ENCODE measurements at regions not wholly inside any gene's neighbourhood (a gene's known extent, or its start where the extent isn't known, plus 50 kb on each side); places are given as distances from the start of the nearest gene placed in this dataset.

GRCh38 chr9:82327641-82328040 lies 339.1 kb downstream of the SPATA31D1 start:
- H3K4me3 ChIP-seq (ENCODE audit: low read length), result no peak overlapping the region
- no peaks in the 10 kb centered on the region for H3K36me3 ChIP-seq (ENCODE audit: insufficient read depth, low read length)
- no peaks in the 10 kb centered on the region for H3K4me1 ChIP-seq (ENCODE audit: insufficient read depth, low read length)
- no peaks in the 10 kb centered on the region for H3K27me3 ChIP-seq (ENCODE audit: insufficient read depth, low read length)
- WGBS, result 99% methylated on average over 2 of the region's 2 CpGs
- no peak overlapping the region for H3K27ac ChIP-seq (ENCODE audit: low read depth, low read length)
- 0 out of 2 replicates have a peak, but pooled peaks cover 3% of the 10 kb centered on the region for H3K9me3 ChIP-seq (ENCODE audit: insufficient read depth, low read depth, low read length)
- no peak overlapping the region for H3K9ac ChIP-seq (ENCODE audit: low read depth, low read length)

- Histone ChIP-seq H3K9me3 (ENCODE audit: insufficient read depth, low read depth, low read length) (no peaks in the 10 kb centered on the region), H3K9ac (ENCODE audit: low read depth, low read length) (no peak overlapping the region), H3K4me3 (ENCODE audit: low read length) (no peak overlapping the region), H3K36me3 (ENCODE audit: insufficient read depth, low read length) (no peaks in the 10 kb centered on the region), H3K27ac (ENCODE audit: low read depth, low read length) (no peak overlapping the region), H3K4me1 (ENCODE audit: insufficient read depth, low read length) (no peaks in the 10 kb centered on the region), H3K27me3 (ENCODE audit: insufficient read depth, low read length) (no peaks in the 10 kb centered on the region)
- WGBS, result 100% methylated on average over 2 of the region's 2 CpGs
Measured at GRCh38 chr9:82331079-82331478, 342.5 kb downstream of the SPATA31D1 start.

- no peak overlapping the region for H3K4me3 ChIP-seq (ENCODE audit: low read length)
- no peaks in the 10 kb centered on the region for H3K4me1 ChIP-seq (ENCODE audit: insufficient read depth, low read length)
- H3K36me3 ChIP-seq (ENCODE audit: insufficient read depth, low read length), result no peaks in the 10 kb centered on the region
- H3K27me3 ChIP-seq (ENCODE audit: insufficient read depth, low read length), result no peaks in the 10 kb centered on the region
- H3K27ac ChIP-seq (ENCODE audit: low read depth, low read length), result no peak overlapping the region
- no peak overlapping the region for H3K9ac ChIP-seq (ENCODE audit: low read depth, low read length)
- H3K9me3 ChIP-seq (ENCODE audit: insufficient read depth, low read depth, low read length), result no peaks in the 10 kb centered on the region
- WGBS, result 76% methylated on average over 4 of the region's 5 CpGs
Measured at GRCh38 chr9:82332018-82332773, 343.6 kb downstream of the SPATA31D1 start.

GRCh38 chr9:82332774-82333152 lies 344.2 kb downstream of the SPATA31D1 start:
- 93% methylated on average over 6 of the region's 6 CpGs for WGBS
- H3K27ac ChIP-seq (ENCODE audit: low read depth, low read length), result no peak overlapping the region

GRCh38 chr9:82333671-82334070 lies 345.1 kb downstream of the SPATA31D1 start:
- Histone ChIP-seq H3K4me3 (ENCODE audit: low read length) (no peak overlapping the region), H3K36me3 (ENCODE audit: insufficient read depth, low read length) (no peaks in the 10 kb centered on the region), H3K4me1 (ENCODE audit: insufficient read depth, low read length) (no peaks in the 10 kb centered on the region), H3K27ac (ENCODE audit: low read depth, low read length) (no peak overlapping the region), H3K27me3 (ENCODE audit: insufficient read depth, low read length) (no peaks in the 10 kb centered on the region), H3K9me3 (ENCODE audit: insufficient read depth, low read depth, low read length) (no peaks in the 10 kb centered on the region), H3K9ac (ENCODE audit: low read depth, low read length) (no peak overlapping the region)
- 87% methylated on average over 1 of the region's 2 CpGs for WGBS

More at GRCh38 chr9:82332774-82333152, 344.2 kb downstream of the SPATA31D1 start:
- Histone ChIP-seq H3K9me3 (ENCODE audit: insufficient read depth, low read depth, low read length) (no peaks in the 10 kb centered on the region), H3K36me3 (ENCODE audit: insufficient read depth, low read length) (no peaks in the 10 kb centered on the region), H3K4me3 (ENCODE audit: low read length) (no peak overlapping the region), H3K4me1 (ENCODE audit: insufficient read depth, low read length) (no peaks in the 10 kb centered on the region), H3K27me3 (ENCODE audit: insufficient read depth, low read length) (no peaks in the 10 kb centered on the region), H3K9ac (ENCODE audit: low read depth, low read length) (no peak overlapping the region)

GRCh38 chr9:82334286-82334685 lies 345.7 kb downstream of the SPATA31D1 start:
- Histone ChIP-seq H3K9ac (ENCODE audit: low read depth, low read length) (no peak overlapping the region), H3K4me1 (ENCODE audit: insufficient read depth, low read length) (no peaks in the 10 kb centered on the region), H3K4me3 (ENCODE audit: low read length) (no peak overlapping the region), H3K27me3 (ENCODE audit: insufficient read depth, low read length) (no peaks in the 10 kb centered on the region), H3K9me3 (ENCODE audit: insufficient read depth, low read depth, low read length) (no peaks in the 10 kb centered on the region), H3K27ac (ENCODE audit: low read depth, low read length) (no peak overlapping the region), H3K36me3 (ENCODE audit: insufficient read depth, low read length) (no peaks in the 10 kb centered on the region)

- Histone ChIP-seq H3K4me3 (ENCODE audit: low read length) (no peak overlapping the region), H3K27ac (ENCODE audit: low read depth, low read length) (no peak overlapping the region), H3K36me3 (ENCODE audit: insufficient read depth, low read length) (no peaks in the 10 kb centered on the region), H3K4me1 (ENCODE audit: insufficient read depth, low read length) (no peaks in the 10 kb centered on the region), H3K9me3 (ENCODE audit: insufficient read depth, low read depth, low read length) (no peaks in the 10 kb centered on the region), H3K27me3 (ENCODE audit: insufficient read depth, low read length) (no peaks in the 10 kb centered on the region), H3K9ac (ENCODE audit: low read depth, low read length) (no peak overlapping the region)
Measured at GRCh38 chr9:82337351-82337750, 348.8 kb downstream of the SPATA31D1 start.

- WGBS, result 92% methylated on average over 2 of the region's 2 CpGs
- Histone ChIP-seq H3K36me3 (ENCODE audit: insufficient read depth, low read length) (no peaks in the 10 kb centered on the region), H3K4me3 (ENCODE audit: low read length) (no peak overlapping the region), H3K27ac (ENCODE audit: low read depth, low read length) (no peak overlapping the region), H3K27me3 (ENCODE audit: insufficient read depth, low read length) (no peaks in the 10 kb centered on the region), H3K9ac (ENCODE audit: low read depth, low read length) (no peak overlapping the region), H3K9me3 (ENCODE audit: insufficient read depth, low read depth, low read length) (peaks cover 14% of the 10 kb centered on the region), H3K4me1 (ENCODE audit: insufficient read depth, low read length) (no peaks in the 10 kb centered on the region)
Measured at GRCh38 chr9:82342046-82342445, 353.5 kb downstream of the SPATA31D1 start.

- Histone ChIP-seq H3K27me3 (ENCODE audit: insufficient read depth, low read length) (no peaks in the 10 kb centered on the region), H3K4me1 (ENCODE audit: insufficient read depth, low read length) (no peaks in the 10 kb centered on the region), H3K9ac (ENCODE audit: low read depth, low read length) (no peak overlapping the region), H3K27ac (ENCODE audit: low read depth, low read length) (no peak overlapping the region), H3K36me3 (ENCODE audit: insufficient read depth, low read length) (no peaks in the 10 kb centered on the region), H3K4me3 (ENCODE audit: low read length) (no peak overlapping the region), H3K9me3 (ENCODE audit: insufficient read depth, low read depth, low read length) (peaks cover 31% of the 10 kb centered on the region)
- WGBS, result 87% methylated on average over 2 of the region's 2 CpGs
Measured at GRCh38 chr9:82346040-82346439, 357.5 kb downstream of the SPATA31D1 start.

GRCh38 chr9:82353631-82354278 lies 365.2 kb downstream of the SPATA31D1 start:
- 98% methylated on average over 6 of the region's 7 CpGs for WGBS

GRCh38 chr9:82354279-82354659 lies 365.7 kb downstream of the SPATA31D1 start:
- Histone ChIP-seq H3K27me3 (ENCODE audit: insufficient read depth, low read length) (no peaks in the 10 kb centered on the region), H3K9me3 (ENCODE audit: insufficient read depth, low read depth, low read length) (no peaks in the 10 kb centered on the region), H3K4me3 (ENCODE audit: low read length) (no peak overlapping the region), H3K4me1 (ENCODE audit: insufficient read depth, low read length) (peaks cover 10% of the 10 kb centered on the region; the same call in 1 of the 2 replicates), H3K36me3 (ENCODE audit: insufficient read depth, low read length) (no peaks in the 10 kb centered on the region), H3K27ac (ENCODE audit: low read depth, low read length) (no peak overlapping the region), H3K9ac (ENCODE audit: low read depth, low read length) (no peak overlapping the region)
- 81% methylated on average over 1 of the region's 2 CpGs for WGBS

More at GRCh38 chr9:82353631-82354278, 365.2 kb downstream of the SPATA31D1 start:
- H3K9me3 ChIP-seq (ENCODE audit: insufficient read depth, low read depth, low read length), result 0 out of 2 replicates have a peak, but pooled peaks cover 3% of the 10 kb centered on the region
- no peaks in the 10 kb centered on the region for H3K36me3 ChIP-seq (ENCODE audit: insufficient read depth, low read length)
- peaks cover 10% of the 10 kb centered on the region; the same call in 1 of the 2 replicates for H3K4me1 ChIP-seq (ENCODE audit: insufficient read depth, low read length)
- no peak overlapping the region for H3K4me3 ChIP-seq (ENCODE audit: low read length)
- H3K27me3 ChIP-seq (ENCODE audit: insufficient read depth, low read length), result no peaks in the 10 kb centered on the region
- H3K27ac ChIP-seq (ENCODE audit: low read depth, low read length), result no peak overlapping the region
- no peak overlapping the region for H3K9ac ChIP-seq (ENCODE audit: low read depth, low read length)

Measured in HUES64 (cell line).